ENCODE measurements at regions not wholly inside any gene's neighbourhood (a gene's known extent, or its start where the extent isn't known, plus 50 kb on each side); places are given as distances from the start of the nearest gene placed in this dataset.

DNA sequence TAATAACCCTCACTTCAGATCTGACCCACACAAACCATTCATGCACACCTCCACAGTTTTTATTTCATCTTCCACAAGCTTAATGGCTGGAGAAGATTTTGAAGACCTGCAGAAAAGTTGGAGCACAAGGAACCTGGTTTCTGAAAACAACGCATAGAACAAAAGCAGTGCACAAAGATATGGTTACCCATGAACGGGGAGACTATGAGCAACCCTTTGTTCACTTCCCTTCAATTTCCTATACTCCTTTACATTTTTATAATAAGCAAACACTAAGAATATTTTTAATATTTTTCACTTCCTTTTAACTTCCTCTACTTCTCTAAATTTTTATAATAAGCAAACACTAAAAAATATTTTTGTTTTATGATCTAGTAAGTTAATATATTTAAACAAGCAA, 103.5 kb upstream of the UBE2E2 start:
- no peak for DNase-seq (ENCODE audit: low read depth)

GRCh38 chr3:23100106-23100505, 103.0 kb upstream of the UBE2E2 start:
- DNase-seq (ENCODE audit: low read depth): no peak

GRCh38 chr3:23103764-23104163, 99.4 kb upstream of the UBE2E2 start:
- DNase-seq (ENCODE audit: low read depth): no peak

GRCh38 chr3:23105048-23105447, 98.1 kb upstream of the UBE2E2 start:
- no peak for DNase-seq (ENCODE audit: low read depth)

DNA sequence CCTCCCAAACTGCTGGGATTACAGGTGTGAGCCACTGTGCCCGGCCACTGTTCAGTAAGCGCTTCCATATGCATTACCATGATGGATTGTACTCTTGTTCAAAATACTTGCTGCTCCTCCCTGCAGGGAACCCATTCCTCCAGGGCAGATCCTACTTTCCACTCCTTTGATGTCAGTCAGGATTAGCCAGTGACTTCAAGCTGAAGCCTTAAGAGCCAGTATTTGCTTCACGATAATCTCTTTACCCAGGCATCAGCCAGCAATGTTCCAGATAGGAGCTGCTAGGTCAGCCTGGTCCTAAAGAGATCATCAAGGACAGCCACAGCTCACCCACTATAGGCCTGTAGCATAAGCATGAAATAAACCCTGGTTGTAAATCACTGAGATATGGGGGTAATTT, 96.5 kb upstream of the UBE2E2 start:
- no peak for DNase-seq (ENCODE audit: low read depth)

DNA sequence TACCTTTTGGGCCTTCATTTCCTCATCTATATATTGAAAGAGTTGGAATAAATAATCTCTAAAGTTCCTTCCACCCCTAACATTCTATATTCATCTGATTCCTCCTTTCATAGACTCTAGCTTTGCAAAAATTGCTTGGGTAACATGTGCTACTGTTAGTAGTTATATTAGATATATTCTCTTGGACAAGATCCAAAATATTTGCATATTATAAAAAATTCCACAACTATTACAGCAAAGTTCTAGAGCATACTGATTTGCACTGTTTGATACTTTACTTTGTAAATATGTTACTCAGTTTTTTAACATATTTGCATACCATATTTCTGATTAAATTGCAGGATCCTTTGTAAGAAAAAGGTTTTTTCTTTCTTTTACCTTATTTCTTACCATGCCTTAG, 95.9 kb upstream of the UBE2E2 start:
- no peak for DNase-seq (ENCODE audit: low read depth)

GRCh38 chr3:23108451-23109057, 94.6 kb upstream of the UBE2E2 start:
- no peak for DNase-seq (ENCODE audit: low read depth)

DNA sequence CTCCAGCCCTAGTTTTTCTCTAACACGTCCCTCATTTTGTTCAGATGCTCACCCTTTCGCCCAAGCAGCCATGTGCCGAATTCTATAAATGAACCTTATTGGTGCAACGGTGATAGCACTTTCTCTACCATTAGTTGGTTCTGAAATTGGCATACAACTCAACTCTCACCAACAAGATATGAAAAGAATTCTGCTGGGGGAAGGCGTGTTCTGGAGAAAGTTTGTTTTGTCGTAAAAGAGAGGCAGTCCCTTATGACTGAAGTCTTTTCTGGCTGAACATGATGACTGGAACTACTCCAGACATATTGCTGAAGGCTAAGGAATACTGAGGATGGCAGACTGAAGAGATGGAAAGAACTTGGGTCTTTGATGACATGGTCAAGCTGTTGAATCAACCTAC, 91.8 kb upstream of the UBE2E2 start:
- DNase-seq (ENCODE audit: low read depth): no peak

GRCh38 chr3:23111797-23112196, 91.3 kb upstream of the UBE2E2 start:
- no peak for DNase-seq (ENCODE audit: low read depth)

- no peak for DNase-seq (ENCODE audit: low read depth)
Observed at GRCh38 chr3:23112491-23112890, 90.6 kb upstream of the UBE2E2 start.

- no peak for DNase-seq (ENCODE audit: low read depth)
Observed at GRCh38 chr3:23113455-23114171, 89.5 kb upstream of the UBE2E2 start.

DNA sequence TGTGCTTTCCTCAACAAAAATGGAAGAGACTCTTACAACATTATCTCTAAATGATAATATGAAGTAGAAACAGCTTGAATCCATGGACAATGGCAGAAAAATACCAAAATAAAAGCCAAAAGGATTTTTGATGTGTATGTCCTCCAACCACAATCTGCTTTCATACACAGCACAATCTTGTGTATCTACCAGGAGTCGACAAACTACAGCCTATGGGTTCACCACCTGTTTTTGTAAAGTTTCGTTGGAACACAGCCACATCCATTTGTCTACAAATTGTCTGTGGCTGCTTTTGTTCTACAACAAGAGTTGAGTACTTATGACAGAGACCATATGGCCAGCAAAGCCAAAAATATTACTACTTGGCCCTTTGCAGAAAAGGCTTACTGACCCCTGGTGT, 88.7 kb upstream of the UBE2E2 start:
- DNase-seq (ENCODE audit: low read depth): no peak

GRCh38 chr3:23115171-23115877, 87.8 kb upstream of the UBE2E2 start:
- DNase-seq (ENCODE audit: low read depth): no peak

DNA sequence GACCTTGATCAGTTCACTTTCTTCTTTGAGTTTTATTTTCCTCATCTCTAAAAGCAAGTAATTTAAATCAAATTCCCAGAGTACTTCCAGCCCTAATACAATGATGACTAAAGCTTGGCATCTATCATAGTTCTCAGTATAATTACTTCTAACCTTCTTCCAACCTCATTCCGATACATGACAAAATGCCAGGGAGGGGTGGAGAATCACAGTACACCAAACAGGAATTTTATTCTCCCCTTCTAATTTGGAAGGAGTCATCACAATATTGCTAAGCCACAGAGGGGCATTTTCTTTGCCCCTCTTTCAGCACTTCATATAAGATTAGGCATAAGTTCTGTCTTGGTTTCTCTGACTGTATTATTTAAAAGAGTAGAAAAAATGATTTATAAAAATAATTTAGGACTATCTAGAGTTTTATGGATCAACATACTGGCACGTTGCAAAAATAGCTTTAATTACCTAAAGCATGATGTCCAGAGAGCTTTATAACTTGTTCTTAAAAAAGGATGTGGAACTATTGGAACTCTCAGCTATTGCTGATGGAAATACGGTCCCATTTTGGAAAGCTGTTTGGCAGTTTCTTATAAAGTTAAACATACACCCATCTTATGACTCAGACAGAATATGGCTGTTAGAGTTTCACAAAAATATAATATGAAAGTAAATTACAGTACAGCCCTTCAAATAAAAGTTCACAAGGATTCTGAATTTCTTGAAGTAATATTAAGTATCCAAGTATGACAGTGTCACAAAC, 86.9 kb upstream of the UBE2E2 start:
- no peak for DNase-seq (ENCODE audit: low read depth)

DNA sequence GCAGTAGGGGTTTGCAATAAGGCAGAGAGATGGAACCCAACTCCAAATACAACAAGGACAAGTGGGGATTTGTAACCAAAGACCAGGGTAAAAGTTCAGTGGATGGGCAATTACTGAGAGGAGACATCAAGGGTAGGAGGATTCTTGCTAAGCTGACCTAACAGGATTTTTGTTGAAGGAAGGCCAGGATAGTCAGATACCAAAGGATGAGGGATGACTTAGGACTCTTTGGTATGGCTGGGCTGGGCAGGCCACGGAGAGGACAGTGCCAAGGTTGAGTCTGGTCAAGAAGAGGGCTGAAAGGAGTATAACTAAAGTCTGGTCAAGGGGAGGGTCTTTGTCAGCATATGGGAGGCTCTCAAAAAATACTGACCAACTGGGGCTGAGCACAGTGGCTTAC, 85.3 kb upstream of the UBE2E2 start:
- DNase-seq (ENCODE audit: low read depth): no peak

- no peak for DNase-seq (ENCODE audit: low read depth)
Observed at GRCh38 chr3:23127196-23127595, 75.9 kb upstream of the UBE2E2 start.

DNA sequence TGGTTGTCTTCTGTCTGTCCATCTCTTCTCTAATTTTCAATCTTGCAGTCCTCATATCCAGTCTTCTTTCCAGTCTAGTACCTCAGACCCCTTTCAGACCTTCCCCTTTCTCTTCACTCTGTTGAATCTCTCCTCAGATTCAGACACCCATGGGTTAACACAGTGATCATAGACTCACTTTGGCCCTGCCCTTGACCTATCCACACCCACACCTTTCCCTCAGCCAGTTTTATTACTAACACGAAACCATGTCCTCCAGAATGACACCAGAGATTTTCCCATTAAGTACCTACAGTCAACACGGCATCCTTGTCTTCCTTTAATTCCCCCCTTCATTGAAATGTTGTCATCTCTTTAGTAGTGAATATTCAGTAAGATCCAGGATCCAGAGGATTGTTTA, 74.5 kb upstream of the UBE2E2 start:
- no peak for DNase-seq (ENCODE audit: low read depth)

DNA sequence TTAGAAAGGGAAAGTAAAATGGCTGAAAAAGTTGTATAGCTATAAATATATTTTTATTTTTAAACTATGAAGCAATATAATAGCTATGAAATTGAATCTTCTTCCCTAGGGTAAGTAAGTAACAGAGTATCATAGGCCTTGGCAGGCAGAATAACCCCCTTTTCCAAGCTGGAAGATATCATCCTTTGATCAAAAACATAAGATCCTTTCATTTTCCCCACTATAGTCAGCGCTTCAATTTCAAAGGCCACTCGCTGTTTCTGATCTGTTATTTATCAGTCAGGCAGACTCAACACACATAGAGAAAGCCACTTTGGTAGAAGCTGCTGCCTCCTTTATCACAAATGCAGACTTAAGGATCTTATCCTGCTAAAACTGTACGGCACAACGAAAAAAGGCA, 74.0 kb upstream of the UBE2E2 start:
- no peak for DNase-seq (ENCODE audit: low read depth)

DNA sequence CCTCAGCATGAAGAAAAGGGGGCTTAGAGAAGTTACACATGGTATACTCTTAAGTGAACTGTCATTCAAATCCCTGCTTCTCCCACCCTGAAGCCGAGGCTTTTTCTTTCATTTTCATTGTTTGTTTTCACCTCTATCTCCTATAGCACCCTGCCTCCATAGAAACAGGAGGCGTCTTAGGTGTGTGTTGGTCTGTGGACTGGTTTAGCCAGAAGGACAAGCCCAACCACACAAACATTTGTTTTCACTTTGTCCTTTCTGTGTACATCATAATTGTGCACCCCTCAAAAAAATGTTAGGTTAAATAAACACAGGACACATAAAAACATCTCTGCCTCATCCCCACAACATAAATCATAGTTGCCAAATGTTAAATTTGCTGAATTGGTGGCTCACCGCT, 73.3 kb upstream of the UBE2E2 start:
- no peak for DNase-seq (ENCODE audit: low read depth)

GRCh38 chr3:23130406-23130805, 72.7 kb upstream of the UBE2E2 start:
- no peak for DNase-seq (ENCODE audit: low read depth)

DNA sequence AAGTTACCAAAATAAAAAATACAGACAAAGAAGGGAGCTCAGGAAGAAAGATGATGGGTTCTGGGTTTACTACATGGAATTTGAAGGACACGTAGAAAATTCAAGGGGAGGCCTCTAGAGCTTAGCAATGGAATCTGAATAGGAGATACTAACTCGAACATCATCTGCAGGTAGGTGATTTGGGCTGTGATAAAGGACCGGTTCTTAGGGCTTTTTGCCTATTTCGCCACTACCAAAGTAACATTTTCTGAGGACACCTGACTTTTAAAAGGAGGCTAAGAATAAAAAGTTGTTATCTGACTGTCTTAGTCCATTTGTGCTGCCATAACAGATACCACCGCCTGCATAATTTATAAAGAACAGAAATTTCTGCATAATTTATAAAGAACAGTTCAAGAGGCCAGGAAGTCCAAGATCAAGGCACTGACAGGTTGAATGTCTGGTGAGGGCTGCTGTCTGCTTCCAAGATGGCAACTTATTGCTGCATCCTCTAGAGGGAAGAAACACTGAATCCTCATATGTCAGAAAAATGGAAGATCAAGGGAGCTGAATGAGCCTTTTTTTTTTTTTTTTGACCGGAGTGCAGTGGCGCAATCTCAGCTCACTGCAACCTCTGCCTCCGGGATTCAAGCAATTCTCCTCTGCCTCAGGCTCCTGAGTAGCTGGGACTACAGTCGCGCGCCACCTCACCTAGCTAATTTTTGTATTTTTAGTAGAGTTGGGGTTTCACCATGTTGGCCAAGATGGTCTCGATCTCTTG, 67.9 kb upstream of the UBE2E2 start:
- DNase-seq (ENCODE audit: low read depth): no peak

DNA sequence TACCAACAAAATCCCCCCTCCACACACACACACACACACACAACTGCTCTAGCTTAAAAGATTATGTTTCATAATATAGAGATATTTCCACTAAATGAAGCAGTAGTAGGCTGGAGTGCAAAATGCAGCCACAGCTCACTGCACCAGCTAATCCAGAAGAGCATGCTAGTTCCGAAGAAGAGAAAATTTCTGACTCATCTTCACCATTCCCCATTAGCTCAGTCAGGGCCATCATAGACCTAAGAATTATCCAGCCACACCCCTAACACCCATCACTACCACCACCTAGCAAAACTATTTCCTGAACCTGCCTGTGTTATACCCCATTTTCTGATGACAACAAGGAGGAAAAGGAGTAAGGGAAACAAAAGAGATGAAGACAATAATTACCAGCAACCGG, 67.1 kb upstream of the UBE2E2 start:
- DNase-seq (ENCODE audit: low read depth): no peak

Measured in activated T-cell treated with anti-CD3 and anti-CD28 coated beads for 1 hour (primary cell).